K562 (cell line): ENCODE measurements at regions not wholly inside any gene's neighbourhood (a gene's known extent, or its start where the extent isn't known, plus 50 kb on each side); places are given as distances from the start of the nearest gene placed in this dataset.

Experiments
- CEBPZ ChIP-seq: fragments of 150-350 bp; IDR thresholded peaks from 2 replicates; pipeline ENCODE4 v1.6.1; 2014; ENCODE audit warnings: low read depth, mild to moderate bottlenecking, low read length, borderline replicate concordance
- CTCF ChIP-seq, 3 experiments: IDR thresholded peaks in 2 of 3; conservative IDR thresholded peaks in 1 of 3; 2 replicates each; pipeline ENCODE4 v1.5.1; 2011 to 2012; ENCODE audit warnings: low read length in 3 of 3, mild to moderate bottlenecking in 3 of 3, control low read depth in 2 of 3, improper control_type of control experiment in 1 of 3, inconsistent platforms in 1 of 3, low read depth in 1 of 3, mixed read lengths in 1 of 3, moderate library complexity in 1 of 3; ENCODE audit not compliant: insufficient read depth in 2 of 3
- FOXM1 ChIP-seq, 2 experiments: fragments of 450-650 bp in 1 of 2; sonication (generic) in 1 of 2; formaldehyde crosslinking in 1 of 2; IDR thresholded peaks; 2 replicates each; pipeline versions ENCODE4 v1.6.1 to v1.9.0; 2017 to 2022; ENCODE audit warnings: low read depth in 2 of 2, mild to moderate bottlenecking in 2 of 2, missing genetic modification reagents in 1 of 2, moderate library complexity in 1 of 2
- NFIC ChIP-seq: fragments of 450-650 bp; IDR thresholded peaks from 2 replicates; pipeline ENCODE4 v1.6.1; 2017; ENCODE audit warnings: mild to moderate bottlenecking, inconsistent platforms
- POLR2A ChIP-seq: fragments of 450-650 bp; conservative IDR thresholded peaks from 2 replicates; pipeline ENCODE4 v1.6.1; 2016
- PRDM10 ChIP-seq: fragments of 450-650 bp; IDR thresholded peaks from 2 replicates; pipeline ENCODE4 v1.6.1; 2018; ENCODE audit not compliant: partially characterized antibody
- YY1 ChIP-seq, 3 experiments: IDR thresholded peaks; 2 replicates each; pipeline ENCODE4 v1.6.1; 2011; ENCODE audit warnings: low read length in 2 of 3, mild to moderate bottlenecking in 2 of 3, moderate library complexity in 2 of 3, borderline replicate concordance in 1 of 3, control low read depth in 1 of 3, low read depth in 1 of 3; ENCODE audit not compliant: insufficient read depth in 3 of 3, insufficient replicate concordance in 2 of 3, control insufficient read depth in 1 of 3, insufficient read length in 1 of 3; ENCODE audit errors: extremely low read depth in 1 of 3

- TF ChIP-seq PRDM10 (no peak), NFIC (no peak), YY1 (IDR thresholded peaks at IDR 0.05; ENCODE audit: borderline replicate concordance in 1 of 3, control insufficient read depth in 1 of 3, extremely low read depth in 1 of 3, insufficient read depth in 3 of 3, insufficient read length in 1 of 3, insufficient replicate concordance in 2 of 3, low read depth in 1 of 3, low read length in 2 of 3) (no peak), CEBPZ (no peak), POLR2A (no peak), FOXM1 (IDR thresholded peaks at IDR 0.05; ENCODE audit: low read depth) (no peak), FOXM1 (CRISPR knock-in tag; IDR thresholded peaks at IDR 0.05; ENCODE audit: low read depth) (no peak), CTCF (IDR thresholded peaks at IDR 0.05 in 2 of 3, conservative IDR thresholded peaks at IDR 0.05 in 1 of 3; ENCODE audit: insufficient read depth in 2 of 3, low read depth in 1 of 3, low read length in 3 of 3) (no peak)
These were observed 91.1 kb upstream of the DAB2 start for GRCh38 chr5:39515881-39516280.
